Fibroblast of the aortic adventitia (primary cell): ENCODE measurements at regions not wholly inside any gene's neighbourhood (a gene's known extent, or its start where the extent isn't known, plus 50 kb on each side); places are given as distances from the start of the nearest gene placed in this dataset.

Source experiments
- DNase-seq: peaks from one replicate; pipeline ENCODE4 v3.0.0-alpha.2; 2010; ENCODE audit warnings: low read depth
- H3K4me3 ChIP-seq: 2 replicates; pipeline ENCODE4 v1.5.1; 2011; ENCODE audit warnings: low read depth, mild to moderate bottlenecking, control low read depth, low read length, moderate library complexity
- CTCF ChIP-seq: IDR thresholded peaks from 2 replicates; pipeline ENCODE4 v1.5.1; 2011; ENCODE audit warnings: mild to moderate bottlenecking, low read length, control low read depth, inconsistent platforms; ENCODE audit not compliant: insufficient read depth

GRCh38 chr5:5085381-5085780, 54.7 kb upstream of the ADAMTS16 start:
- H3K4me3 ChIP-seq: no peak overlapping the region
- no peak for DNase-seq
- TF ChIP-seq CTCF: no peak

- no peak overlapping the region for H3K4me3 ChIP-seq
- no peak for TF ChIP-seq CTCF
- no peak for DNase-seq
Observed at GRCh38 chr5:5089895-5090649, 50.1 kb upstream of the ADAMTS16 start.
